ENCODE measurements at regions not wholly inside any gene's neighbourhood (a gene's known extent, or its start where the extent isn't known, plus 50 kb on each side); places are given as distances from the start of the nearest gene placed in this dataset.
"Not testable (repeated sequence)": the region's sequence is repeated elsewhere in the genome, so short reads cannot be mapped to it uniquely, and the experiment has no call there.

DNA sequence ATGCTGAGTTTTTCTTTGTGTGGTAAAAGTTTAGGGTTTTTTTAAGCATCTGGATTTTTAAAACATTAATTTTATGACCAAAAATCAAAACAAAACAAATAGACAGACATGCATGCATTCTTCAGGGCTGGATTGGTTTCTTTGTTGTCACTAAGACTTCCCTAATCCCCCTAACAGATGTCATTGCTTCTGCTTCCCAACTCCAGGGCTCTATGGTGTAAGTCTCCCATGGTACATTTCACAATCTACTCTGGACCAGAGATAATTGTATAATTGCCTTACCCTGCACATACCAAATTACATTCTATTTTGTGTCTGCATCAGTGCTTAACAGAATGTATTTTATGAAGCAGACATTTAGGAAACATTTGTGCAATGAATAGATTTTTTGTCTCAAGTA, 529.1 kb upstream of the SMIM31 start:
- H3K4me3 ChIP-seq (ENCODE audit: control insufficient read depth, low read depth, low read length) = no peak overlapping the region
- DNase-seq (ENCODE audit: low read depth) = no peak
- TF ChIP-seq, protein P1, sequence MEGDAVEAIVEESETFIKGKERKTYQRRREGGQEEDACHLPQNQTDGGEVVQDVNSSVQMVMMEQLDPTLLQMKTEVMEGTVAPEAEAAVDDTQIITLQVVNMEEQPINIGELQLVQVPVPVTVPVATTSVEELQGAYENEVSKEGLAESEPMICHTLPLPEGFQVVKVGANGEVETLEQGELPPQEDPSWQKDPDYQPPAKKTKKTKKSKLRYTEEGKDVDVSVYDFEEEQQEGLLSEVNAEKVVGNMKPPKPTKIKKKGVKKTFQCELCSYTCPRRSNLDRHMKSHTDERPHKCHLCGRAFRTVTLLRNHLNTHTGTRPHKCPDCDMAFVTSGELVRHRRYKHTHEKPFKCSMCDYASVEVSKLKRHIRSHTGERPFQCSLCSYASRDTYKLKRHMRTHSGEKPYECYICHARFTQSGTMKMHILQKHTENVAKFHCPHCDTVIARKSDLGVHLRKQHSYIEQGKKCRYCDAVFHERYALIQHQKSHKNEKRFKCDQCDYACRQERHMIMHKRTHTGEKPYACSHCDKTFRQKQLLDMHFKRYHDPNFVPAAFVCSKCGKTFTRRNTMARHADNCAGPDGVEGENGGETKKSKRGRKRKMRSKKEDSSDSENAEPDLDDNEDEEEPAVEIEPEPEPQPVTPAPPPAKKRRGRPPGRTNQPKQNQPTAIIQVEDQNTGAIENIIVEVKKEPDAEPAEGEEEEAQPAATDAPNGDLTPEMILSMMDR (conservative IDR thresholded peaks at IDR 0.05; ENCODE audit: control insufficient read depth, insufficient read depth, low read depth, low read length) = no peak

DNA sequence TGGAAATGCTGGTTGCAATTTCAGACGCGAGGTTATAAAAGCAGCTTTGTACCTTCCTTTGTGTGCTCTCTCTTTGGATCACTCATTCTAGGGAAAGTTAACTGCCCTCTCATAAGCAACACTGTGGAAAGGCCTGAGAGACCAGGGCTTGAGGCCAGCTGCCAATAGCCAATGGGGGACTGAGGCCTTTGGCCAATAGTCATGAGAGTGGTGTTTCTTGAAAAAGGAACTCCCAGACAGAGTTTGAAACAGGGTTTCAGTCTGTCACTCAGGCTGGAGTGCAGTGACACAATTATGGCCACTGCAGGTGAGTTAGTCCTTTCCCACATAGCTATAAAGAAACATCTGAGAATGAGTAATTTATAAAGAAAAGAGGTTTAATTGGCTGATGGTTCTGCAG, 524.7 kb upstream of the SMIM31 start:
- DNase-seq (ENCODE audit: low read depth) = no peak
- H3K4me3 ChIP-seq (ENCODE audit: control insufficient read depth, low read depth, low read length) = no peak overlapping the region
- TF ChIP-seq, protein P1 (conservative IDR thresholded peaks at IDR 0.05; ENCODE audit: control insufficient read depth, insufficient read depth, low read depth, low read length) = no peak

DNA sequence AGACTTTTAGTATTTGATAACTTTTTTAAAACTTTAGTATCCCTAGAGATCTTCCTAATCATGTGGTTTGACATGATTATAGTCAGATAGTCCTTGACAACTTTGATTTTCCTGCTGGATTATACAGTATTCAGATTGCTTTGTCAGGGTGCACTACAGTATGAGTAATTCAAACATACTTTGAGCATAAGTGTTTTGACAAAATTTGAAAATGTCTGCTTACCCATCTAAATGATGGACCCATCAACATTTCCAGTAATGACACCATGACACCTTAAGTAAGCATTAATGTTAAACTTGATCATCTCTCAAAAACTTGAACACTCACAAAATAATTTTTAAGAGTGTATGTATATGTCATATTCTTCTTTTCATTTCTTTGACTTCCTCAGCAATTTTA, 514.5 kb upstream of the SMIM31 start:
- TF ChIP-seq, protein P1 (conservative IDR thresholded peaks at IDR 0.05; ENCODE audit: control insufficient read depth, insufficient read depth, low read depth, low read length) = no peak
- H3K4me3 ChIP-seq (ENCODE audit: control insufficient read depth, low read depth, low read length) = no peak overlapping the region
- no peak for DNase-seq (ENCODE audit: low read depth)

DNA sequence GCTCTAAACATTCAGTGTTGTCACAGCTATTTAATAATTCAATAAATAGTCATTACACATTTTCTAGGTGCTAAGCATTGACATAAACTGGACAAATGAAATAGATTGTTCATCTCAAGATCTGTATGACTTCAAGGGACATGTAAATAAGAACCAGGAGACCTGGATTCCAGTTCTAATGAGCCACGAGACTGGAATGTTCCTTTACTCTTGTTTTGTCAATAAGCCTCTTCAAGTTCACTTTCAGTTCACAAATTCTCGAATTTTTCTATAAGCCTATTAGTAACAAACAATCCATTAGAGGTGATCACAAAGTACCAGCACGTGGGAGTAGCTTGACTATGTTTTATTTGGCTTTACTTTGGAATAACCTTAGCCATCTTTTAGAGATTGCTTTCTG, 514.0 kb upstream of the SMIM31 start:
- TF ChIP-seq, protein P1 (conservative IDR thresholded peaks at IDR 0.05; ENCODE audit: control insufficient read depth, insufficient read depth, low read depth, low read length) = no peak
- no peak for DNase-seq (ENCODE audit: low read depth)
- H3K4me3 ChIP-seq (ENCODE audit: control insufficient read depth, low read depth, low read length) = no peak overlapping the region

DNA sequence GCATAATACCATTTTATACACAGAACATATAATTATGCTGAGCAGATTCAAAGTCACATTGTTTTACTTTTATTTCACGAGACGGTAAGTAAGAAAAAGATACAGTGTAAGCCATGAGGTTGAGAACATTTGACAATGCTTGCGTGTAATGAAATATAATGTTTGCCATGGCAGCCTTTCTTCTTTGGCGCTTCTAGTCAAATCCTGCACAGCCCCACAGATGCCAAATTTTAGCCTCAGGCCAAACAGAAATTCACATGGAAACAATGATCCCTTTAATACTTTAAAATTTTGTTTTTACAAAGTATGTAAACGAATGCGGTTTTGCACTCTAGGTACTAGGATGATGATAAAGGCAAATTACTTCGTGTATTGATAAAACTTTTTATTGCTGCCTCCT, 502.7 kb upstream of the SMIM31 start:
- no peak overlapping the region for H3K4me3 ChIP-seq (ENCODE audit: control insufficient read depth, low read depth, low read length)
- TF ChIP-seq, protein P1 (conservative IDR thresholded peaks at IDR 0.05; ENCODE audit: control insufficient read depth, insufficient read depth, low read depth, low read length) = no peak
- DNase-seq (ENCODE audit: low read depth) = no peak

DNA sequence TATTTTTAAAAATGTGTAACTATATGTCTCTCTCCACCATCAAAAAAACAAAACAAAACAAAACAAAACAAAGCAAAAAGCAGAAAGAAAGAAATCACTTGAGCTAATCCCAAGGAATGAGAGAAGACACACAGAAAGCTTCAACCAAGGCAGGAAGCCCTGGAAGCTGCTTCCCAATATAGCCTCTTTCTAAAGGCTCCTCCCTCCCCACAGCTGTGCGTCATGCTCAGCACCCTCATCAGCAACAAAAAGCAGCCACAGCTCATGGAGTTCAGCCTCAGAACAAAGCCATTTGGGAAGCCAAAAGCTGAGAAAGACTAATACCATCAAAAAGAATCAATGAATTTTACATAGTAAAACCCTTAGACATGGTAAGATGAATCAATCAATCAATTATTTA, 501.6 kb upstream of the SMIM31 start:
- TF ChIP-seq, protein P1 (conservative IDR thresholded peaks at IDR 0.05; ENCODE audit: control insufficient read depth, insufficient read depth, low read depth, low read length) = no peak
- peak; percentile 8 for DNase-seq (ENCODE audit: low read depth)
- H3K4me3 ChIP-seq (ENCODE audit: control insufficient read depth, low read depth, low read length) = no peak overlapping the region

DNA sequence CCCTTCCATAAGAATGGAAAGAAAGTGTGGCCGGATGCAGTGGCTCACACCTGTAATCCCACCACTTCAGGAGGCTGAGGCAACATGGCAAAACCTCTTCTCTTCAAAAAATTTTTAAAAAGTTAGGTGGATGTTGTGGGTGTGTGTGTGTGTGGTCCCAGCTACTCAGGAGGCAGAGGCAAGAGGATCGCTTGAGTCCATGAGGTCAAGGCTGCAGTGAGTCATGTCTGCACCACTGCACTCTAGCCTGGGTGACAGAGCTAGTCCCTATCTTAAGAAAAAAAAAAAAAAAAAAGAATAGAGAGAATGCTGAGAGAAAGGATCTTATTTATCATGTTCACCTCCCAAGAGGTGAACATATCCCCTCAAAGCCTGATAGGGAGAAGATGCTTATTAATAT, 492.1 kb upstream of the SMIM31 start:
- TF ChIP-seq, protein P1 (conservative IDR thresholded peaks at IDR 0.05; ENCODE audit: control insufficient read depth, insufficient read depth, low read depth, low read length) = no peak
- no peak for DNase-seq (ENCODE audit: low read depth)

DNA sequence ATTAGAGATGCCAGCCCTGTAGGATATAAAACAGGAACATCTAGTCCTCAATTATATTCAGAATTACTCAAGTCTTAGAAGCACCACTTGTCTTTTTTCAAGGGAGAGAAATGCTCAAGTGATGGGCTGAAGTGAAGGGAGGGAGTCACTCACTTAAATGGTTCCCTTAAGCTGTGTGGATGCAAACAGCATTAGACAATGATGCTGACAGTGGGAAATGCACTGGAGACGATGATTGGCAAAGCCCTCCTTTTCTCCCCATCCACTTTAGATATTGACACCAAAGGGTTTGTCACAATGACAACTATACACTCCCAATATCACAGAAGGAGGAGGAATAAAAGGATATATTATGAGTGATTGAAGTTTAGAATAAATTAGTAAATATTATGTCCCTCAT, 491.4 kb upstream of the SMIM31 start:
- DNase-seq (ENCODE audit: low read depth); H3K4me3 ChIP-seq (ENCODE audit: control insufficient read depth, low read depth, low read length): not testable (repeated sequence)

More for the DNA sequence above, 492.1 kb upstream of the SMIM31 start:
- H3K4me3 ChIP-seq (ENCODE audit: control insufficient read depth, low read depth, low read length) = no peak overlapping the region

DNA sequence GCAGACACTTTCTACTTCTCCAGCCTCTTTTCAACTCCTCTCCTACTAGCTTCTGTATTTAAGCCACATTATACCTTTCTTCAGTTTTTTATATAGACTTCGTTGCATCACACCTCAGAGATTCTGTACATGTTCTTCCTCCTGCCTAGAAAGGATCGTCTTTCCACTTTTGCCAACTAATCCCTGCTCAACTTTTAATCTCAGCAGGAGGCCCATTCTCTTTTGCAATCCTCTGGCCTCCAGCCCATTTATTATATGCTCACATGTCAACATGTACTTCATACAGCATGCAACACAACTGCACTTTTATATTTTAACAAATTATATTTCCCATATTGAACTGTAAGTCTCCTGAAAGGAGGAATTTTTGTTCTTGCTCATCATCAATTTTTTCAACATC, 476.5 kb upstream of the SMIM31 start:
- not testable (repeated sequence) for DNase-seq (ENCODE audit: low read depth); H3K4me3 ChIP-seq (ENCODE audit: control insufficient read depth, low read depth, low read length)

Data from fibroblast of mammary gland (primary cell).